ENCODE measurements at regions not wholly inside any gene's neighbourhood (a gene's known extent, or its start where the extent isn't known, plus 50 kb on each side); places are given as distances from the start of the nearest gene placed in this dataset.

DNA sequence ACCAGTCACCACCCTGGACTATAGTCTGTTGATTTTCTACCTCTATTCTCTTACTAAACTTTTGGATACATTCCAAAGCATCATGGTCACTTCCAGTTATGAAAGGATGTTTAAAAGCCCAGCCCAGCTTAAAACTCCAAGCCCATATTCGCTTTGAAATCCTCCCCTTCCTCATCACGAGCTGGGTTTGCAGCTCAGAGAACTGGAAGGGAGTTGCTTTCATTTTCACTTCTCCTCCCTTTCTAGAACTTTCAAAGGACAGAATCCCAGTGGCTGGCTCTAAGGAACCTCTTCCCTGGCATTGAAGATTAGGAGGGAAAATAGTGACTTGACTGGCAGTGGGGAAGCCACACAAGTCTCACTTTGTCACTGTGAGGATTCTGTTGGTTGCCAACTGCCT is 100.1 kb upstream of the DYNLRB2 start:
- H3K27me3 Mint-ChIP-seq (ENCODE audit: insufficient read depth), result peaks cover 40% of the 10 kb centered on the region
- H3K4me3 Mint-ChIP-seq, result no peak overlapping the region
- no peaks in the 10 kb centered on the region for H3K4me1 ChIP-seq (ENCODE audit: control insufficient read depth, insufficient read depth, low read length)
- 81% methylated on average over 2 of the region's 2 CpGs; no CpG with 5 or more reads in 1 of the 2 experiments for WGBS, 2 experiments (ENCODE audit: insufficient coverage in 1 of 2, insufficient read length in 1 of 2)
- H3K9me3 ChIP-seq (ENCODE audit: control insufficient read depth, low read length), result no peaks in the 10 kb centered on the region
- H3K36me3 Mint-ChIP-seq (ENCODE audit: low read depth), result no peaks in the 10 kb centered on the region
- no peak overlapping the region for H3K27ac ChIP-seq (ENCODE audit: low read depth, low read length)
- H3K4me3 ChIP-seq (ENCODE audit: low read length), result no peak overlapping the region
- no peaks in the 10 kb centered on the region for H3K9me3 Mint-ChIP-seq
- no peak overlapping the region for H3K27ac Mint-ChIP-seq
- no peak overlapping the region for H3K9ac ChIP-seq (ENCODE audit: extremely low read depth, low read length, poor library complexity, severe bottlenecking)
- no peaks in the 10 kb centered on the region for H3K36me3 ChIP-seq (ENCODE audit: control insufficient read depth, insufficient read depth, low read length)
- peaks cover 33% of the 10 kb centered on the region for H3K27me3 ChIP-seq (ENCODE audit: control insufficient read depth, insufficient read depth, low read length, poor library complexity, severe bottlenecking)
- no peak for DNase-seq
- no peaks in the 10 kb centered on the region for H3K4me1 Mint-ChIP-seq
- TF ChIP-seq, protein P1, sequence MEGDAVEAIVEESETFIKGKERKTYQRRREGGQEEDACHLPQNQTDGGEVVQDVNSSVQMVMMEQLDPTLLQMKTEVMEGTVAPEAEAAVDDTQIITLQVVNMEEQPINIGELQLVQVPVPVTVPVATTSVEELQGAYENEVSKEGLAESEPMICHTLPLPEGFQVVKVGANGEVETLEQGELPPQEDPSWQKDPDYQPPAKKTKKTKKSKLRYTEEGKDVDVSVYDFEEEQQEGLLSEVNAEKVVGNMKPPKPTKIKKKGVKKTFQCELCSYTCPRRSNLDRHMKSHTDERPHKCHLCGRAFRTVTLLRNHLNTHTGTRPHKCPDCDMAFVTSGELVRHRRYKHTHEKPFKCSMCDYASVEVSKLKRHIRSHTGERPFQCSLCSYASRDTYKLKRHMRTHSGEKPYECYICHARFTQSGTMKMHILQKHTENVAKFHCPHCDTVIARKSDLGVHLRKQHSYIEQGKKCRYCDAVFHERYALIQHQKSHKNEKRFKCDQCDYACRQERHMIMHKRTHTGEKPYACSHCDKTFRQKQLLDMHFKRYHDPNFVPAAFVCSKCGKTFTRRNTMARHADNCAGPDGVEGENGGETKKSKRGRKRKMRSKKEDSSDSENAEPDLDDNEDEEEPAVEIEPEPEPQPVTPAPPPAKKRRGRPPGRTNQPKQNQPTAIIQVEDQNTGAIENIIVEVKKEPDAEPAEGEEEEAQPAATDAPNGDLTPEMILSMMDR (conservative IDR thresholded peaks at IDR 0.05), result no peak

DNA sequence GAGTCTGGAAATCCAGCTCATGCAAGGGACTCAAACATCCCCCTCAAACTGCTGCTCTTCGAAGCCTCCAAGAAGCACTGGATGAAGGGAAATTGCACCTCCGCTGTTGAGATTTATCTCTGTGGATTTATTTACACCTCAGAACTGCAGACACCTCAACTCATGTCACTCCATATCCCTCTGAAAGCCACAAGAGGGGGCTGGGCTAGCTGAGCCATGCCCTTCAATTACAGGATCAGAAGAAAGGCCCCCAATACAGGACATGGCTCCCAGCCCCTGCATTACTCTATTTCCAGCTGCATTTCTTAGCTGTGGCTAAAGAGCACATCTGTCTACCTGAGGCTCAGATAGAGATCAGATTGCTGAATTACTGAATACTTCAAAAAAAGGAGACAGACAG is 103.1 kb upstream of the DYNLRB2 start:
- no peaks in the 10 kb centered on the region for H3K9me3 Mint-ChIP-seq
- no peak overlapping the region for H3K27ac ChIP-seq (ENCODE audit: low read depth, low read length)
- H3K9me3 ChIP-seq (ENCODE audit: control insufficient read depth, low read length), result no peaks in the 10 kb centered on the region
- WGBS, 2 experiments (ENCODE audit: insufficient coverage in 1 of 2, insufficient read length in 1 of 2), result 82% methylated on average over 2 of the region's 2 CpGs; no CpG with 5 or more reads in 1 of the 2 experiments
- H3K36me3 ChIP-seq (ENCODE audit: control insufficient read depth, insufficient read depth, low read length), result no peaks in the 10 kb centered on the region
- H3K4me3 Mint-ChIP-seq, result no peak overlapping the region
- H3K9ac ChIP-seq (ENCODE audit: extremely low read depth, low read length, poor library complexity, severe bottlenecking), result no peak overlapping the region
- H3K27me3 Mint-ChIP-seq (ENCODE audit: insufficient read depth), result peaks cover 31% of the 10 kb centered on the region
- H3K27ac Mint-ChIP-seq, result no peak overlapping the region
- H3K27me3 ChIP-seq (ENCODE audit: control insufficient read depth, insufficient read depth, low read length, poor library complexity, severe bottlenecking), result peaks cover 33% of the 10 kb centered on the region
- H3K36me3 Mint-ChIP-seq (ENCODE audit: low read depth), result no peaks in the 10 kb centered on the region
- TF ChIP-seq, protein P1 (conservative IDR thresholded peaks at IDR 0.05), result peak; percentile 69
- H3K4me1 Mint-ChIP-seq, result no peaks in the 10 kb centered on the region
- no peak overlapping the region for H3K4me3 ChIP-seq (ENCODE audit: low read length)
- DNase-seq, result peak; percentile 59
- no peaks in the 10 kb centered on the region for H3K4me1 ChIP-seq (ENCODE audit: control insufficient read depth, insufficient read depth, low read length)

GRCh38 chr16:80436510-80436909 is 104.3 kb upstream of the DYNLRB2 start:
- no peak overlapping the region for H3K4me3 ChIP-seq (ENCODE audit: low read length)
- DNase-seq, result no peak
- no peaks in the 10 kb centered on the region for H3K4me1 ChIP-seq (ENCODE audit: control insufficient read depth, insufficient read depth, low read length)
- peaks cover 28% of the 10 kb centered on the region for H3K27me3 Mint-ChIP-seq (ENCODE audit: insufficient read depth)
- TF ChIP-seq, protein P1 (conservative IDR thresholded peaks at IDR 0.05), result no peak
- H3K27ac Mint-ChIP-seq, result no peak overlapping the region
- H3K4me1 Mint-ChIP-seq, result no peaks in the 10 kb centered on the region
- no peaks in the 10 kb centered on the region for H3K9me3 ChIP-seq (ENCODE audit: control insufficient read depth, low read length)
- no peaks in the 10 kb centered on the region for H3K36me3 ChIP-seq (ENCODE audit: control insufficient read depth, insufficient read depth, low read length)
- no peak overlapping the region for H3K27ac ChIP-seq (ENCODE audit: low read depth, low read length)
- no peaks in the 10 kb centered on the region for H3K36me3 Mint-ChIP-seq (ENCODE audit: low read depth)
- H3K9ac ChIP-seq (ENCODE audit: extremely low read depth, low read length, poor library complexity, severe bottlenecking), result no peak overlapping the region
- peaks cover 25% of the 10 kb centered on the region for H3K27me3 ChIP-seq (ENCODE audit: control insufficient read depth, insufficient read depth, low read length, poor library complexity, severe bottlenecking)
- no peaks in the 10 kb centered on the region for H3K9me3 Mint-ChIP-seq
- H3K4me3 Mint-ChIP-seq, result no peak overlapping the region
